ENCODE measurements at regions not wholly inside any gene's neighbourhood (a gene's known extent, or its start where the extent isn't known, plus 50 kb on each side); places are given as distances from the start of the nearest gene placed in this dataset.

GRCh38 chr22:48254311-48254873, 1491.9 kb downstream of the TBC1D22A start:
- no peak for TF ChIP-seq CTCF (IDR thresholded peaks at IDR 0.05; ENCODE audit: low read length)
- no peak for TF ChIP-seq EZH2 (optimal IDR thresholded peaks at IDR 0.05; ENCODE audit: low read depth, low read length)
- TF ChIP-seq EZH2phosphoT487 (IDR thresholded peaks at IDR 0.05; ENCODE audit: low read length), result no peak

Measured in MM.1S (cell line).